A673 (cell line): ENCODE measurements at regions not wholly inside any gene's neighbourhood (a gene's known extent, or its start where the extent isn't known, plus 50 kb on each side); places are given as distances from the start of the nearest gene placed in this dataset.
A peak's percentile ranks its signal among the peaks of the same experiment; 100 is the strongest.

ENCODE experiments used
- BruUV-seq: library from RNA; stranded (reverse); fragments of 400-500 nt; replicated peaks from 2 replicates; lab custom pipeline; 2021; lab: Mats Ljungman, UMichigan
- CTCF ChIA-PET: fragments of 300-600 bp; sonication (Branson Sonifier 250); formaldehyde crosslinking; loops from one replicate; lab custom pipeline; 2022; ENCODE audit warnings: antibody characterized with exemption; lab: Charles Lee
- POLR2A ChIA-PET: fragments of 300-600 bp; sonication (Branson Sonifier 250); formaldehyde crosslinking; loops from one replicate; lab custom pipeline; 2022; ENCODE audit warnings: antibody characterized with exemption; ENCODE audit not compliant: low non-redundant PET; lab: Charles Lee
- DNase-seq: peaks from one replicate; pipeline ENCODE4 v3.0.0-alpha.2; 2015; ENCODE audit warnings: low spot score
- H3K27ac ChIP-seq: fragments of 200-600 bp; sonication (generic); 2 replicates; pipeline ENCODE4 v1.5.1; 2016; ENCODE audit warnings: mixed run types, low read depth, mild to moderate bottlenecking, mixed read lengths, antibody characterized with exemption, low read length; ENCODE audit not compliant: poor library complexity, severe bottlenecking
- H3K27me3 ChIP-seq: fragments of 200-600 bp; sonication (generic); replicated peaks from 2 replicates; pipeline ENCODE4 v1.6.1; 2017; ENCODE audit warnings: mixed run types, low read depth, mild to moderate bottlenecking, mixed read lengths, antibody characterized with exemption, low read length; ENCODE audit not compliant: insufficient read depth, poor library complexity
- H3K36me3 ChIP-seq: fragments of 200-600 bp; sonication (generic); 2 replicates; pipeline ENCODE4 v1.6.1; 2016; ENCODE audit warnings: mixed run types, mild to moderate bottlenecking, mixed read lengths, antibody characterized with exemption, low read length; ENCODE audit not compliant: insufficient read depth, poor library complexity, severe bottlenecking
- H3K4me1 ChIP-seq: fragments of 200-600 bp; sonication (generic); 2 replicates; pipeline ENCODE4 v1.6.1; 2017; ENCODE audit warnings: mixed run types, mild to moderate bottlenecking, mixed read lengths, antibody characterized with exemption, low read length; ENCODE audit not compliant: insufficient read depth, poor library complexity, severe bottlenecking
- H3K4me3 ChIP-seq: fragments of 200-600 bp; sonication (generic); 2 replicates; pipeline ENCODE4 v1.5.1; 2016; ENCODE audit warnings: low read depth, mixed run types, mild to moderate bottlenecking, mixed read lengths, low read length; ENCODE audit not compliant: poor library complexity, severe bottlenecking
- H3K9me3 ChIP-seq: fragments of 200-600 bp; sonication (generic); 2 replicates; pipeline ENCODE4 v1.6.1; 2016; ENCODE audit warnings: mixed run types, low read depth, mild to moderate bottlenecking, mixed read lengths, antibody characterized with exemption, low read length; ENCODE audit not compliant: poor library complexity, severe bottlenecking
- CTCF ChIP-seq: fragments of 300-800, 200-600 bp; sonication (generic); conservative IDR thresholded peaks from 2 replicates; pipeline ENCODE4 v1.5.1; 2017; ENCODE audit warnings: low read depth, mild to moderate bottlenecking, antibody characterized with exemption, low read length, moderate library complexity, mixed read lengths
- EZH2 ChIP-seq: fragments of 200-600 bp; sonication (generic); IDR thresholded peaks from 2 replicates; pipeline ENCODE4 v1.6.1; 2017; ENCODE audit warnings: borderline replicate concordance, low read depth, mild to moderate bottlenecking, mixed read lengths, antibody characterized with exemption, low read length; ENCODE audit not compliant: poor library complexity, severe bottlenecking
- intact Hi-C: fragments of 100-400 bp; cut with micrococcal nuclease; formaldehyde crosslinking; loops from one replicate; pipeline ENCODE4 v1.10.0; 2022; ENCODE audit not compliant: unreplicated experiment

DNA sequence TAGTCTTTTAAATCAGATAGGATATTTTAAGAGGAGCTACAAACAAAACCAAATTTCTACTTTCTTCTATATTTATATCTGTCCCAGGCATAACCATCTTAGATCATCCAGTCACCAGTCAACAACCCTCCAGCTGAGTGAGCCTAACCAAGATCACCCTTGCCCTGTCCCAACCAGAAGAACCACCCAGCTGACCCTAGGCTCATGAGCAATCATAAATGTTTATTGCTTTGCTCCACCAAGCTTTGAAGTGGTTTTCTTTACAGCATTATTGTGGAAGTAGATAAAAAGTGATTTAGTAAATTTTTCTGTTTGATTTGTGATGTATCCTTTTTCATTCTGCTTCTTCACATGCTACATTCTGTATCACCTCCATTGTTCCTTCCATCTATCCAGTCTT, 167.2 kb upstream of the PIEZO2 start:
- no peak overlapping the region for H3K4me3 ChIP-seq
- BruUV-seq: no TSS peak
- ChIA-PET CTCF (no interaction called here), POLR2A (no interaction called here)
- no peaks in the 10 kb centered on the region for H3K36me3 ChIP-seq
- H3K4me1 ChIP-seq: no peaks in the 10 kb centered on the region
- H3K9me3 ChIP-seq: no peaks in the 10 kb centered on the region
- peaks cover 41% of the 10 kb centered on the region for H3K27me3 ChIP-seq
- DNase-seq: no peak
- TF ChIP-seq CTCF: no peak
- TF ChIP-seq EZH2: no peak
- no peak overlapping the region for H3K27ac ChIP-seq
- intact Hi-C loops: no loop called here

GRCh38 chr18:11310476-11311086, 161.2 kb upstream of the PIEZO2 start:
- no peak overlapping the region for H3K27ac ChIP-seq
- ChIA-PET CTCF (interaction anchor here (0.6 to 1.0 kb wide), 2 partner anchors 243 to 1616 kb away, joined by 3 to 10 read pairs; no protein-coding TSS in a partner anchor), POLR2A (no interaction called here)
- TF ChIP-seq CTCF: peak; percentile 72
- TF ChIP-seq EZH2: no peak
- H3K27me3 ChIP-seq: peaks cover 25% of the 10 kb centered on the region
- peak; percentile 48 for DNase-seq
- no TSS peak for BruUV-seq
- H3K36me3 ChIP-seq: no peaks in the 10 kb centered on the region
- H3K4me1 ChIP-seq: no peaks in the 10 kb centered on the region
- H3K4me3 ChIP-seq: no peak overlapping the region
- intact Hi-C loops: loop anchor here (5.0 kb wide), 1 partner anchor 242 kb away; no protein-coding TSS in a partner anchor
- no peaks in the 10 kb centered on the region for H3K9me3 ChIP-seq

DNA sequence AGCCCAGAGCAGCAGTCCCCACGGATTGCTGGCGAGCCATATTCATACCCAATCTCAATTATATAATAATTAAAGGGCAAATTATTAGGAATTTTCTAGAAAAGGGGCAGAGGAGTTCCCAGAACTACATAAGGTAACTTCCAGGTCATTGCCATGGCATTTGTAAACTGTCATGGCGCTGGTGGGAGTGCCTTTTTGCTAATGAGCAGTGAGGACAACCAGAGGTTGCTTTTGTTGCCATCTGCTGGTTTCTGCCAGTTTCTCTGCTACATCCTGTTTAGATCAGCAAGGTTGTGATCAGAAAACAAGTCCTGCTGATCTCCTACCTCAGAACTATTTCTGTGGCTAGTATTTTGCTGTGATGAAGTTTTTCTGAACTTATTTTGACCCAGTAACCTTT, 159.8 kb upstream of the PIEZO2 start:
- H3K9me3 ChIP-seq: no peaks in the 10 kb centered on the region
- intact Hi-C loops: loop anchor here (10.0 kb wide), 1 partner anchor 144 kb away; no protein-coding TSS in a partner anchor
- BruUV-seq: no TSS peak
- no peak overlapping the region for H3K4me3 ChIP-seq
- TF ChIP-seq CTCF (peak; percentile 47), EZH2 (no peak)
- no peak overlapping the region for H3K27ac ChIP-seq
- peak; percentile 48 for DNase-seq
- H3K36me3 ChIP-seq: no peaks in the 10 kb centered on the region
- ChIA-PET POLR2A (no interaction called here), CTCF (no interaction called here)
- H3K4me1 ChIP-seq: no peaks in the 10 kb centered on the region
- H3K27me3 ChIP-seq: peaks cover 11% of the 10 kb centered on the region
